Effector CD8-positive, alpha-beta T cell (primary cell): ENCODE measurements at regions not wholly inside any gene's neighbourhood (a gene's known extent, or its start where the extent isn't known, plus 50 kb on each side); places are given as distances from the start of the nearest gene placed in this dataset.
"Not testable (repeated sequence)": the region's sequence is repeated elsewhere in the genome, so short reads cannot be mapped to it uniquely, and the experiment has no call there.

Source experiments
- DNase-seq: peaks from one replicate; lab custom pipeline; 2025; lab: John Stamatoyannopoulos, UW

- no peak for DNase-seq
Measured at GRCh38 chr20:4358552-4358951, 109.5 kb upstream of the ADRA1D start.

GRCh38 chr20:4352348-4352747 lies 103.3 kb upstream of the ADRA1D start:
- DNase-seq = no peak

GRCh38 chr20:4350096-4350495 lies 101.0 kb upstream of the ADRA1D start:
- no peak for DNase-seq

- no peak for DNase-seq
Measured at GRCh38 chr20:4344670-4345069, 95.6 kb upstream of the ADRA1D start.

GRCh38 chr20:4342609-4343008 lies 93.5 kb upstream of the ADRA1D start:
- no peak for DNase-seq

GRCh38 chr20:4341804-4342485 lies 92.9 kb upstream of the ADRA1D start:
- DNase-seq = no peak

- no peak for DNase-seq
Measured at GRCh38 chr20:4335722-4336121, 86.6 kb upstream of the ADRA1D start.

- no peak for DNase-seq
Measured at GRCh38 chr20:4332121-4332860, 83.2 kb upstream of the ADRA1D start.

- DNase-seq = no peak
Measured at GRCh38 chr20:4330011-4330410, 80.9 kb upstream of the ADRA1D start.

GRCh38 chr20:4329232-4329631 lies 80.1 kb upstream of the ADRA1D start:
- DNase-seq = no peak

- DNase-seq = no peak
Measured at GRCh38 chr20:4328541-4328940, 79.5 kb upstream of the ADRA1D start.

- DNase-seq = no peak
Measured at GRCh38 chr20:4327956-4328355, 78.9 kb upstream of the ADRA1D start.

GRCh38 chr20:4326195-4327065 lies 77.3 kb upstream of the ADRA1D start:
- no peak for DNase-seq

GRCh38 chr20:4325548-4326187 lies 76.6 kb upstream of the ADRA1D start:
- no peak for DNase-seq

- DNase-seq = no peak
Measured at GRCh38 chr20:4324611-4325243, 75.6 kb upstream of the ADRA1D start.

- DNase-seq = no peak
Measured at GRCh38 chr20:4322499-4322898, 73.4 kb upstream of the ADRA1D start.

GRCh38 chr20:4320291-4320690 lies 71.2 kb upstream of the ADRA1D start:
- no peak for DNase-seq

GRCh38 chr20:4318891-4319290 lies 69.8 kb upstream of the ADRA1D start:
- no peak for DNase-seq

- DNase-seq = not testable (repeated sequence)
Measured at GRCh38 chr20:4310616-4311015, 61.5 kb upstream of the ADRA1D start.

GRCh38 chr20:4306206-4306605 lies 57.1 kb upstream of the ADRA1D start:
- DNase-seq = no peak

GRCh38 chr20:4305091-4305490 lies 56.0 kb upstream of the ADRA1D start:
- DNase-seq = no peak

GRCh38 chr20:4304601-4305000 lies 55.5 kb upstream of the ADRA1D start:
- DNase-seq = no peak
